HCT116 (cell line): ENCODE measurements at regions not wholly inside any gene's neighbourhood (a gene's known extent, or its start where the extent isn't known, plus 50 kb on each side); places are given as distances from the start of the nearest gene placed in this dataset.

ENCODE experiments used
- ATF3 ChIP-seq: IDR thresholded peaks from 2 replicates; pipeline ENCODE4 v1.6.1; 2012
- CEBPB ChIP-seq: IDR thresholded peaks from 2 replicates; pipeline ENCODE4 v1.6.1; 2012; ENCODE audit warnings: low read depth
- CTCF ChIP-seq, 3 experiments: fragments of 200-600 bp in 1 of 3; sonication (generic) in 1 of 3; IDR thresholded peaks in 2 of 3; conservative IDR thresholded peaks in 1 of 3; 2 replicates each; pipeline ENCODE4 v1.5.1; 2012 to 2017; ENCODE audit warnings: low read depth in 2 of 3, low read length in 2 of 3, antibody characterized with exemption in 1 of 3, borderline replicate concordance in 1 of 3, control low read depth in 1 of 3, mild to moderate bottlenecking in 1 of 3, mixed read lengths in 1 of 3, mixed run types in 1 of 3, moderate library complexity in 1 of 3; ENCODE audit not compliant: insufficient read depth in 1 of 3
- EZH2phosphoT487 ChIP-seq: fragments of 200-600 bp; IDR thresholded peaks from 2 replicates; pipeline ENCODE4 v1.6.1; 2018; ENCODE audit warnings: antibody characterized with exemption, borderline replicate concordance
- MAX ChIP-seq: IDR thresholded peaks from 2 replicates; pipeline ENCODE4 v1.6.1; 2012
- POLR2AphosphoS5 ChIP-seq: IDR thresholded peaks from 2 replicates; pipeline ENCODE4 v1.6.1; 2011; ENCODE audit warnings: mild to moderate bottlenecking, low read depth, low read length, moderate library complexity
- RAD21 ChIP-seq: IDR thresholded peaks from 2 replicates; pipeline ENCODE4 v1.6.1; 2012; ENCODE audit warnings: low read depth, mild to moderate bottlenecking
- REST ChIP-seq: IDR thresholded peaks from 2 replicates; pipeline ENCODE4 v1.6.1; 2012; ENCODE audit warnings: low read depth
- SRF ChIP-seq: IDR thresholded peaks from 2 replicates; pipeline ENCODE4 v1.6.1; 2012; ENCODE audit warnings: low read depth
- ZNF274 ChIP-seq: fragments of 200-500 bp; sonication (Bioruptor generic); IDR thresholded peaks from 2 replicates; pipeline ENCODE4 v1.6.1; 2014; ENCODE audit warnings: mild to moderate bottlenecking, low read depth, low read length, inconsistent platforms

GRCh38 chr5:174937201-174938123 is 213.1 kb downstream of the MSX2 start:
- TF ChIP-seq CTCF (IDR thresholded peaks at IDR 0.05 in 2 of 3, conservative IDR thresholded peaks at IDR 0.05 in 1 of 3; ENCODE audit: borderline replicate concordance in 1 of 3, insufficient read depth in 1 of 3, low read depth in 2 of 3, low read length in 2 of 3) (no peak), SRF (no peak), MAX (no peak), RAD21 (no peak), CEBPB (no peak), ZNF274 (no peak), REST (no peak), POLR2AphosphoS5 (no peak), EZH2phosphoT487 (no peak), ATF3 (no peak)
